Prostate gland (tissue), 2 donors: ENCODE measurements at regions not wholly inside any gene's neighbourhood (a gene's known extent, or its start where the extent isn't known, plus 50 kb on each side); places are given as distances from the start of the nearest gene placed in this dataset.

Experiments
- CTCF ChIP-seq, 4 experiments: fragments of 200-600 bp in 2 of 4; fragments of 450-650 bp in 2 of 4; sonication (generic) in 2 of 4; IDR thresholded peaks; 1 replicate in 3 of 4; 2 replicates in 1 of 4; pipeline ENCODE4 v1.5.1; 2016 to 2019; ENCODE audit warnings: antibody characterized with exemption in 4 of 4, mild to moderate bottlenecking in 2 of 4, moderate library complexity in 2 of 4
- POLR2AphosphoS5 ChIP-seq: sonication (generic); formaldehyde crosslinking; IDR thresholded peaks from one replicate; pipeline ENCODE4 v1.6.1; 2017; ENCODE audit warnings: antibody characterized with exemption

GRCh38 chr2:205911306-205911705 is 174.7 kb downstream of the INO80D start:
- TF ChIP-seq CTCF (IDR thresholded peaks at IDR 0.05) (no peak), POLR2AphosphoS5 (no peak)
